IPS-18a (cell line): ENCODE measurements at regions not wholly inside any gene's neighbourhood (a gene's known extent, or its start where the extent isn't known, plus 50 kb on each side); places are given as distances from the start of the nearest gene placed in this dataset.

ENCODE experiments used
- H3K27ac ChIP-seq: one replicate; pipeline ENCODE4 v1.5.1; 2013; ENCODE audit warnings: low read length
- H3K27me3 ChIP-seq: one replicate; pipeline ENCODE4 v1.6.1; 2013; ENCODE audit warnings: mild to moderate bottlenecking, low read length; ENCODE audit not compliant: control insufficient read depth, insufficient read depth
- H3K36me3 ChIP-seq: one replicate; pipeline ENCODE4 v1.6.1; 2013; ENCODE audit warnings: low read depth, low read length; ENCODE audit not compliant: control insufficient read depth
- H3K4me1 ChIP-seq: one replicate; pipeline ENCODE4 v1.6.1; 2013; ENCODE audit warnings: low read depth, low read length; ENCODE audit not compliant: control insufficient read depth
- H3K4me3 ChIP-seq: one replicate; pipeline ENCODE4 v1.5.1; 2013; ENCODE audit warnings: low read length
- H3K9ac ChIP-seq: one replicate; pipeline ENCODE4 v1.6.1; 2013; ENCODE audit warnings: mild to moderate bottlenecking, low read length, moderate library complexity
- H3K9me3 ChIP-seq: one replicate; pipeline ENCODE4 v1.6.1; 2013; ENCODE audit warnings: low read depth, low read length; ENCODE audit not compliant: control insufficient read depth

DNA sequence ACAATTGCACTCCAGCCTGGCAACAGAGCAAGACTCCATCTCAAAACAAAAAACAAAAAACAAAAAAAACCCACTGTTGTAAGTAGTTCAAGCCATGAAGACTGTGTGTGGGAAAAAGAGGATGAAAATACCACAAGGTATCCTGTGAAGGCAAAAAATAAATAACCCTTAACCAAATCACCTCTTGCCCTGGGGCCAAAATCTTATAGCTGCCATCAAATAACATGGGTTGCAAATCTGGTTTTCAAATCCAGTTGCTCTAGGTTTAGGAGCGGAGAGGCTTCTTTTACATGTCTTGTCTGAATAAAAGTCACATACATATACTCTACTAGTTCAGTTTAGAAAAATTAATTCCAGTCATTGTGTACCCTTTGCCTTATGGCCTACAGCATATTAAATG, 87.0 kb upstream of the STT3B start:
- no peaks in the 10 kb centered on the region for H3K9me3 ChIP-seq
- no peak overlapping the region for H3K4me3 ChIP-seq
- H3K27ac ChIP-seq = no peak overlapping the region
- H3K4me1 ChIP-seq = no peaks in the 10 kb centered on the region
- no peaks in the 10 kb centered on the region for H3K27me3 ChIP-seq
- no peaks in the 10 kb centered on the region for H3K36me3 ChIP-seq
- H3K9ac ChIP-seq = no peak overlapping the region

DNA sequence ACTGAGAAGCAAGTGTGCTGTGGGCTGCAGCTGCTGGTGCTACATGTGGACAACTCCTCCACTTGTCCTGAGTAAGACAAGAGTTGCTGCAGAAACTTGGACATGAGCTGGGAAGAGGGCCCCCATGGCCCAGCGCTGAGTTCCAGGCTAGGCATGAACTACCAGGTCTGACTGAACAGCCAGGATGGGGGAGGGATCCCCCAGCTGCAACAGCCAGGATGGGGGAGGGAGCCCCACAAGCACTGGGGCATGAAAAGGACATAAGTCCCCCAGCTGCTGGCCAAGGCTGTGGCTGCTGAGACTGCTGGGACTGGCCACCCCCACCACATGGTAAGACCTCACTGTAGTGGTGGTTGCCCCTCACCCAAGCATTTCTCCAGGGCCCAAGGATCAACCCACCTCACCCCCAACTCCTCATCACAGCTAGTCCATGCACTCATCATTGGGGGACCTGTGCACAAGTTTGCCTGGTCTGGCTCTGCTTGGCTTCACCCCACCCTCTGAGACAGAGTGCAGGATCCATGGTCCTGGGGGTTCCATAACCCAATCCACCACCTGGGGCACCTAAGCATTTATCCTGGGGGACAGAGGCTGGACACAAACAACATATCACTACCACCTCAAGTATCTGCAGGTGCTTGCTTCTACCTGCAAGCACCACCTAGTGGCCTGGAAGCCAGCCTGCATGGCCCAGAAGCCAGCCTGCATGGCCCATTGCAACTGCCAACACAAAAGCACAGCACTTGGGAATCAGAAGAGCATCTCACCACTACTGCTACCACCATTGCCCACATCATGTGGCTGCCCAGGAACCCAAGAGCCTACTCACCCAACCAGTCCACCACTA, 84.5 kb upstream of the STT3B start:
- H3K36me3 ChIP-seq = no peaks in the 10 kb centered on the region
- H3K4me3 ChIP-seq = no peak overlapping the region
- no peaks in the 10 kb centered on the region for H3K27me3 ChIP-seq
- no peak overlapping the region for H3K9ac ChIP-seq
- H3K9me3 ChIP-seq = no peaks in the 10 kb centered on the region
- H3K4me1 ChIP-seq = no peaks in the 10 kb centered on the region
- H3K27ac ChIP-seq = no peak overlapping the region

DNA sequence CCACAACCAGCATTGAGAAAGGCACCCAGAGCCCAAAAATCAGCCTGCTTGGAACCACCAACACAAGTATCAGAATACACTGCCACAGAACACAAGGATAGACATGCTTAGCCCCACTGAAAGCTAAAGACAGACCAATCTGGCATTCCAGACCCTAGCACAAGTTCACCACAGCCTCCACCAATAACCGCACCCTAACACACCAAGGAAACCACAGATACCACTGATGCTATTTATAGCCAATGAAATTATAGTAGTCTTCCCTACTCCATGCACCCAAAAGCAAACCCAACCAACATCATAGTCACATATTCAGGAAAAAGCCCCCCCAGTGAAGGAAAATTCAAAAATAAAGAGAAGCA, 83.9 kb upstream of the STT3B start:
- Histone ChIP-seq H3K9ac (no peak overlapping the region), H3K4me3 (no peak overlapping the region), H3K36me3 (no peaks in the 10 kb centered on the region), H3K9me3 (no peaks in the 10 kb centered on the region), H3K4me1 (no peaks in the 10 kb centered on the region), H3K27ac (no peak overlapping the region), H3K27me3 (no peaks in the 10 kb centered on the region)

DNA sequence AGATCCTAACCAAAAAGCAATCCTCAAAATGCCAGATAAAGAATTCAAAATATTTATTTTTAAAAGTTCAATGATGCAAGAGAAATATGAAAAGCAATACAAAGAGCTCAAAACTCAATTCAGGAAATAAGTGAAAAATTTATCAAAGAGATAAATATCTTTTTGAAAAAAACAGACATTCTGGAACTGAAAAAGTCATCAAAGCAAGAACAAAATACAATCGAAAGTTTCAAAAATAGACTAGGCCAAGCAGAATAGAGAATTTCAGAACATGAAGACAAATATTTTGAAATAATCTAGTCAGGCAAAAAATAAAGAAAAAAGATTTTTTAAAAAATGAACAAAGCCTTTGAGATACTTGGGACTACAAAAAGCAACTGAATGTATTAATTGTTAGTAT, 83.4 kb upstream of the STT3B start:
- Histone ChIP-seq H3K4me3 (no peak overlapping the region), H3K27ac (no peak overlapping the region), H3K36me3 (no peaks in the 10 kb centered on the region), H3K27me3 (no peaks in the 10 kb centered on the region), H3K4me1 (no peaks in the 10 kb centered on the region), H3K9ac (no peak overlapping the region), H3K9me3 (no peaks in the 10 kb centered on the region)

DNA sequence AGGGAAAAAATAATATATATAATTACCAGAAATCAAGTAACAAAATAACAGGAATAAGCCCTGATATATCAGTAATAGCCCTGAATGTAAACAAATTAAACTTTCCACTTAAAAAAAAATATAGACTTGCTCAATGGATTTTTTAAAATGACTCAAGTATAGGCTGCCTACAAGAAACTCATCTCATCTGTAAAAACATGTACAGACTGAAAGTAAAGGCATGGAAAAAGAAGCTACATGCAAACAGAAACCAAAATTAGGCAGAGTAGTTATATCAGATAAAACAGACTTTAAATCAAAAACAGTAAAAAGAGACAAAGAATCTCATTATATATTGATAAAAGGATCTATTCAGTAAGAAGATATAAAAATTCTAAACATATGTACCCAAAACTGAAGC, 82.4 kb upstream of the STT3B start:
- no peak overlapping the region for H3K4me3 ChIP-seq
- no peaks in the 10 kb centered on the region for H3K9me3 ChIP-seq
- H3K36me3 ChIP-seq = no peaks in the 10 kb centered on the region
- H3K4me1 ChIP-seq = no peaks in the 10 kb centered on the region
- no peak overlapping the region for H3K9ac ChIP-seq
- no peaks in the 10 kb centered on the region for H3K27me3 ChIP-seq
- no peak overlapping the region for H3K27ac ChIP-seq

DNA sequence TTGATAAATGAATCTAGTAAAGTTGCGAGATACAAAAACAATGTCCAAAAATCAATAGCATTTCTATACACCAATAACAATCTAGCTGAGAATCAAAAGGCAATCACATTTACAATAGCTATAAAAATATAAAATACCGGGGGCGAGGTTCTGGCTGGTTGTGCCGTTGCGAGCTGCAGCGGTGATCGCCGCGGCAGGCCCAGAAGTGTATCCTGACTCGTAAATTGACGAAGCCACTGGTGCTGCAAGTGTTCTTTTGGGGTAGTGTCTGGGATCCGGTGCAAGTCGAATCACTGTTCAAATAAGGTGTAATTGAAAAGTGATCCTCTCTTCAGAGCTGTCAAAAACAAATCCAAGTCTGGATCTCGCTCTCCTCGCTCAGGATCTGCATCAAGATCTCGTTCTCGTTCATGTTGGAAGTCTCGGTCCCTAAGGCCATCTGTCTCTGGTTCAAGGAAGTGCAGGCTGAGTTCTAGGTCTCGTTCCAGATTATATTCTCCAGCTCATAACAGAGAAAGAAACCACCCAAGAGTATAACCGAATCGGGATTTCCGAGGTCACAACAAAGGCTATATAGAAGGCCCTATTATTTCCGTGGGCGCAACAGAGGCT, 80.1 kb upstream of the STT3B start:
- H3K9ac ChIP-seq = no peak overlapping the region
- H3K36me3 ChIP-seq = no peaks in the 10 kb centered on the region
- H3K4me1 ChIP-seq = no peaks in the 10 kb centered on the region
- no peaks in the 10 kb centered on the region for H3K9me3 ChIP-seq
- no peaks in the 10 kb centered on the region for H3K27me3 ChIP-seq
- H3K27ac ChIP-seq = no peak overlapping the region
- H3K4me3 ChIP-seq = no peak overlapping the region

DNA sequence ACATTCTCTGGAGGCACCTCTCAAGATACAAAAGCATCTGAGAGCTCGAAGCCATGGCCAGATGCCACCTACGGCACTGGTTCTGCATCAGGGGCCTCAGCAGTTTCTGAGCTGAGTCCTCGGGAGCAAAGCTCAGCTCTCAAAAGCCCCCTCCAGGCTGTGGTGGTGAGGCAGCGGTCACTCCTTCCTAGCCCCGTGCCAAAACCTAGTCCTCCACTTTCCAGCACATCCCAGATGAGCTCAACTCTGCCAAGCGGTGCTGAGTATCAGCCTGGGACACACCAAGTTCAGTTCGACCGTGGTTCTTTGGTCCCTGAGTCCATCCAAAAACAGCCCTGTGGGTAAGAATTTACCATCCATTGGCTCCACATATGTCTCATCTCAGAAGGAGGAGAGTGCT, 79.3 kb upstream of the STT3B start:
- H3K36me3 ChIP-seq = no peaks in the 10 kb centered on the region
- no peak overlapping the region for H3K9ac ChIP-seq
- H3K27me3 ChIP-seq = no peaks in the 10 kb centered on the region
- no peak overlapping the region for H3K4me3 ChIP-seq
- H3K4me1 ChIP-seq = no peaks in the 10 kb centered on the region
- H3K27ac ChIP-seq = no peak overlapping the region
- no peaks in the 10 kb centered on the region for H3K9me3 ChIP-seq

DNA sequence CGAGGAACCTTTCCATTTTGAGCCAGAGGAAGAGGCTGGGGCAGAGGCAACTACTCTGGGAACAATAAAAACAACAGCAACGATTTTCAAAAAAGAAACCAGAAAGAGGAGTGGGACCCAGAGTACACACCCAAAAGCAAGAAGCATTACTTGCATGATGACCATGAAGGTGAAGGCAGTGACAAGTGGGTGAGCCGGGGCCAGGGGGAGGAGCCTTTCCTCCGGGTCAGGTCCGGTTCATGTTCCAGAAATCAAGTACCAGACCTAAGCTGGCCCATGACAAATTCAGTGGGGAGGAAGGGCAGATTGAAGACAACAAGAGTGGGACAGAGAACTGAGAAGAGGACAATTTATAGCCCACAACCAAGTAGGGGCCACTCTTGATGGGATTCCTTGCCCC, 77.2 kb upstream of the STT3B start:
- Histone ChIP-seq H3K4me1 (no peaks in the 10 kb centered on the region), H3K9ac (no peak overlapping the region), H3K27ac (no peak overlapping the region), H3K9me3 (no peaks in the 10 kb centered on the region), H3K27me3 (no peaks in the 10 kb centered on the region), H3K36me3 (no peaks in the 10 kb centered on the region), H3K4me3 (no peak overlapping the region)

DNA sequence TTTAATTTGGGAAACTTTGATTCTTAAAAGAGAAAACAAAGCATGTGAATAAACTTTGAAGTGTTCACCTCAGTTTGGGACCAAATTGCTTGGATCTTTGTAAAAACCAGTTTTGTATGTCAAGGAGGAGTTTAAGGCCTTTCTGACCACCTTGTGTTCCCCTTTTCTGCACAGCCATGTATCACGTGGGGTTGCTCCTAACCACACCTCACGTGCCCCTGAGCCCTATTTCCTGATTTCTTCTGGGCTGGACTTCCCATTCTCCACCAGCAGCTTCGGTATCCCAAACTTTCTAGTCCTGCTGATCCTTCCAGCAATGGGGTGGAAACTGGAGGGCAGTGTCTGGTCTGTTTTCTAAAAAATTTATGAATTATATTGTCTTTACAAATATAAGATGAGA, 76.4 kb upstream of the STT3B start:
- Histone ChIP-seq H3K27me3 (no peaks in the 10 kb centered on the region), H3K36me3 (no peaks in the 10 kb centered on the region), H3K4me3 (no peak overlapping the region), H3K9ac (no peak overlapping the region), H3K9me3 (no peaks in the 10 kb centered on the region), H3K27ac (no peak overlapping the region), H3K4me1 (no peaks in the 10 kb centered on the region)

DNA sequence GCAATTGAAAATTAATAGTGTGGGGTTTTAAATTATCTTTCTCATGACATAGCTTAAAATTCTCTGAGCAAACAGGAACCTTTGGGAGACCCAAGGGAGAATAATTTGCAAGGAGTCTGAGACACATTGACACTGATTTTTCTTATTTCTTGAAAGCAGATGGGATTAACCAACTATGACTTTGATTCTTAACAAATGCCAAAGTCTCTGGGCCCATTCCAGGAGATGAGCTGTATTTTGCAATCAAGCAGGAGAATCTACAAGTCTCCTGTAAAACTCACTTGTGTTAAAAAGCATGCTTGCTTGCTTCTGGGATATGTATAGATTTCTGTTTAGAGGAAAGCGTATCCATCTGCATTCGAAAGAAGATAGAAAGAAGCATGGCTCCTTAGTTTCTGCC, 71.3 kb upstream of the STT3B start:
- Histone ChIP-seq H3K27me3 (no peaks in the 10 kb centered on the region), H3K9me3 (no peaks in the 10 kb centered on the region), H3K36me3 (no peaks in the 10 kb centered on the region), H3K4me1 (peaks cover 15% of the 10 kb centered on the region), H3K27ac (no peak overlapping the region), H3K4me3 (no peak overlapping the region), H3K9ac (no peak overlapping the region)

DNA sequence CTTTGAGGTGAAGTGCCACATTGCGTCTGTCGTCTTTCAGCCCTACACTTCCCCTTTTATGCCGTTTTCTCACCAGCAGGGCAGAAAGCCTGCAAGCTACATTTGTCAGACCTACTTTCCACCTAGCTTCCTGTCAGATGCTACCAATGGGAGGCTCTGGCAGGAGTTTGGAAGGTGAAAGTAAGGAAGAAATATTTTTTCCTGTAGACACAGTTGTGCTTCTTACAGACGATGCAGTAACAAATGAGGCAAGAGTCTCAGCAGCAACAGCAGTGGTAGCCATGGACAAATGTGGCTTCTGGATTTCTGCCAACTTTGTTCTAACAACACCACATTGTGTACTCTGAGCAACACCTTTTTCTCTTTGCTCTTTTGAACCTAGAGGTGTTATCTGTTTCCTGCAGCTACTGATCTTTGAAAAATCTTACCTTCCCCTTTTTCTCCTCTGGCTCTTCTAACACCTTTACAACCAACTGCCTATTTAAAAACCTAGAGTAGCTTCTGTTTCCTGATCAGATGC, 70.6 kb upstream of the STT3B start:
- H3K4me1 ChIP-seq = peaks cover 22% of the 10 kb centered on the region
- no peak overlapping the region for H3K4me3 ChIP-seq
- H3K27ac ChIP-seq = no peak overlapping the region
- H3K27me3 ChIP-seq = no peaks in the 10 kb centered on the region
- no peak overlapping the region for H3K9ac ChIP-seq
- H3K36me3 ChIP-seq = no peaks in the 10 kb centered on the region
- no peaks in the 10 kb centered on the region for H3K9me3 ChIP-seq

DNA sequence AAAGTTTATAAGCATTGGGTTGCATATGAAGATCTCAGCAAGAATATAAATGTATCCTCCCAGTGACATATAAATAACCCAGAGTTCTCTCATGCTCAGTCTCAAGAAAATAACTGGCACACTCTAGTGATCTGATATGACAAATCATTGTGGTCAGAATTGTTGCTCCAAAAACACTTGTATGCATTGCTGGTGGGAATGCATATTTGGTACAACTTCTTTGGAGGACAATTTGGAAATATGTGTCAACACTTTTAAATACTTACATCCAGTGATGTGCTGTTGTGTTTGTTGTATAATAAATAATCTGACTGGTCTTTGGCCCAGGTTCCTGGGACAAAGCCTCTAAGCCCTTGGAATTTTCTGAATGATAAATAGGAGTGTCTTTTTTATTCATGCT, 66.7 kb upstream of the STT3B start:
- Histone ChIP-seq H3K27ac (no peak overlapping the region), H3K9ac (no peak overlapping the region), H3K36me3 (no peaks in the 10 kb centered on the region), H3K4me1 (peaks cover 29% of the 10 kb centered on the region), H3K9me3 (no peaks in the 10 kb centered on the region), H3K4me3 (no peak overlapping the region), H3K27me3 (no peaks in the 10 kb centered on the region)
